MM.1S (cell line): ENCODE measurements at regions not wholly inside any gene's neighbourhood (a gene's known extent, or its start where the extent isn't known, plus 50 kb on each side); places are given as distances from the start of the nearest gene placed in this dataset.

Experiments
- DNase-seq: peaks from one replicate; pipeline ENCODE4 v3.0.0-alpha.2; 2015
- H2AFZ ChIP-seq: fragments of 300-600 bp; sonication (generic); 2 replicates; pipeline ENCODE4 v1.6.0; 2016; ENCODE audit warnings: antibody characterized with exemption, low read length
- H3F3A ChIP-seq: fragments of 300-600 bp; sonication (generic); 2 replicates; pipeline ENCODE4 v1.6.1; 2016; ENCODE audit warnings: mild to moderate bottlenecking, antibody characterized with exemption, low read length, moderate library complexity, mixed read lengths; ENCODE audit not compliant: insufficient read depth
- H3K27ac ChIP-seq: fragments of 300-600 bp; sonication (generic); 2 replicates; pipeline ENCODE4 v1.5.1; 2016; ENCODE audit warnings: mild to moderate bottlenecking, low read length
- H3K27me3 ChIP-seq: fragments of 300-600 bp; sonication (generic); replicated peaks from 2 replicates; pipeline ENCODE4 v1.6.0; 2016; ENCODE audit warnings: low read length; ENCODE audit not compliant: insufficient read depth
- H3K36me3 ChIP-seq: fragments of 300-600 bp; sonication (generic); replicated peaks from 2 replicates; pipeline ENCODE4 v1.6.1; 2016; ENCODE audit warnings: mild to moderate bottlenecking, low read length, mixed read lengths; ENCODE audit not compliant: insufficient read depth
- H3K4me1 ChIP-seq: fragments of 300-600 bp; sonication (generic); 2 replicates; pipeline ENCODE4 v1.6.1; 2016; ENCODE audit warnings: low read length, mixed read lengths
- H3K4me2 ChIP-seq: fragments of 300-600 bp; sonication (generic); 2 replicates; pipeline ENCODE4 v1.6.0; 2016; ENCODE audit warnings: low read depth, low read length
- H3K4me3 ChIP-seq: fragments of 300-600 bp; sonication (generic); 2 replicates; pipeline ENCODE4 v1.5.1; 2016; ENCODE audit warnings: low read length, mixed read lengths
- H3K79me2 ChIP-seq: fragments of 300-600 bp; sonication (generic); 2 replicates; pipeline ENCODE4 v1.6.1; 2016; ENCODE audit warnings: mixed run types, low read length, mixed read lengths
- H3K9ac ChIP-seq: fragments of 300-600 bp; sonication (generic); 2 replicates; pipeline ENCODE4 v1.6.1; 2016; ENCODE audit warnings: low read length, mixed read lengths
- H3K9me2 ChIP-seq: fragments of 300-600 bp; sonication (generic); replicated peaks from 2 replicates; pipeline ENCODE4 v1.6.1; 2016; ENCODE audit warnings: mild to moderate bottlenecking, low read length, mixed read lengths; ENCODE audit not compliant: insufficient read depth
- H3K9me3 ChIP-seq: fragments of 300-600 bp; sonication (generic); replicated peaks from 2 replicates; pipeline ENCODE4 v1.6.1; 2016; ENCODE audit warnings: mild to moderate bottlenecking, low read length, mixed read lengths; ENCODE audit not compliant: insufficient read depth
- H4K20me1 ChIP-seq: fragments of 300-600 bp; sonication (generic); 2 replicates; pipeline ENCODE4 v1.6.1; 2016; ENCODE audit warnings: mild to moderate bottlenecking, low read length, moderate library complexity, mixed read lengths; ENCODE audit not compliant: insufficient read depth
- EZH2 ChIP-seq: fragments of 300-600 bp; sonication (generic); optimal IDR thresholded peaks from 2 replicates; pipeline ENCODE3; 2017; ENCODE audit warnings: low read depth, mild to moderate bottlenecking, antibody characterized with exemption, low read length, mixed read lengths
- EZH2phosphoT487 ChIP-seq: fragments of 300-600 bp; sonication (generic); IDR thresholded peaks from 2 replicates; pipeline ENCODE4 v1.6.1; 2018; ENCODE audit warnings: antibody characterized with exemption, low read length
- TF ChIP-seq, protein P1 (sequence below): fragments of 300-600 bp; sonication (generic); IDR thresholded peaks from 2 replicates; pipeline ENCODE4 v1.5.1; 2016; ENCODE audit warnings: antibody characterized with exemption, low read length, mixed read lengths

DNA sequence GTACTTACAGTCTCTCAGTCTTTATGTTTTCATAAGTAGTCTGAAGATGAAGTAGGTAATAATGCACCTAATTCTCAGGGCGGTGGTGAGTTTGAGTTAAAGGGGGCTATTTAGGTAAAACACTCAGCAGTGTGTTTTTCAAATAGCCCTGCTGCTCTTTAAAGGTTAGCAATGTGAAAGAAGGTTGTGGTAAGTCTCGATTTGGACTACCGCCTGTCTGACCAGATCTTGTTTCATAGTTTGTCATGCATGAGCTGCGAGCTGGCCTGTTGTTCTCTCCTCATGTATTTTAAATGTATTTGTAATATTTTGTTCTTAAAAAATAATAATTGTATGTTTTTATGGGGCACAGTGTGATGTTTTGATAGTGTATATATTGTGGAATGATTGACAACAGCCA lies 340.2 kb downstream of the DHX35 start:
- no peak overlapping the region for H3K27ac ChIP-seq
- no peak overlapping the region for H3K4me2 ChIP-seq
- no peaks in the 10 kb centered on the region for H3K9me2 ChIP-seq
- TF ChIP-seq EZH2: no peak
- TF ChIP-seq, protein P1, sequence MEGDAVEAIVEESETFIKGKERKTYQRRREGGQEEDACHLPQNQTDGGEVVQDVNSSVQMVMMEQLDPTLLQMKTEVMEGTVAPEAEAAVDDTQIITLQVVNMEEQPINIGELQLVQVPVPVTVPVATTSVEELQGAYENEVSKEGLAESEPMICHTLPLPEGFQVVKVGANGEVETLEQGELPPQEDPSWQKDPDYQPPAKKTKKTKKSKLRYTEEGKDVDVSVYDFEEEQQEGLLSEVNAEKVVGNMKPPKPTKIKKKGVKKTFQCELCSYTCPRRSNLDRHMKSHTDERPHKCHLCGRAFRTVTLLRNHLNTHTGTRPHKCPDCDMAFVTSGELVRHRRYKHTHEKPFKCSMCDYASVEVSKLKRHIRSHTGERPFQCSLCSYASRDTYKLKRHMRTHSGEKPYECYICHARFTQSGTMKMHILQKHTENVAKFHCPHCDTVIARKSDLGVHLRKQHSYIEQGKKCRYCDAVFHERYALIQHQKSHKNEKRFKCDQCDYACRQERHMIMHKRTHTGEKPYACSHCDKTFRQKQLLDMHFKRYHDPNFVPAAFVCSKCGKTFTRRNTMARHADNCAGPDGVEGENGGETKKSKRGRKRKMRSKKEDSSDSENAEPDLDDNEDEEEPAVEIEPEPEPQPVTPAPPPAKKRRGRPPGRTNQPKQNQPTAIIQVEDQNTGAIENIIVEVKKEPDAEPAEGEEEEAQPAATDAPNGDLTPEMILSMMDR: no peak
- no peak for TF ChIP-seq EZH2phosphoT487
- H3K4me1 ChIP-seq: no peaks in the 10 kb centered on the region
- no peak overlapping the region for H2AFZ ChIP-seq
- H3K9me3 ChIP-seq: no peaks in the 10 kb centered on the region
- H3K9ac ChIP-seq: no peak overlapping the region
- no peaks in the 10 kb centered on the region for H3K36me3 ChIP-seq
- H3K27me3 ChIP-seq: no peaks in the 10 kb centered on the region
- no peaks in the 10 kb centered on the region for H3K79me2 ChIP-seq
- no peak for DNase-seq
- H3K4me3 ChIP-seq: no peak overlapping the region
- H4K20me1 ChIP-seq: no peaks in the 10 kb centered on the region
- H3F3A ChIP-seq: no peaks in the 10 kb centered on the region

DNA sequence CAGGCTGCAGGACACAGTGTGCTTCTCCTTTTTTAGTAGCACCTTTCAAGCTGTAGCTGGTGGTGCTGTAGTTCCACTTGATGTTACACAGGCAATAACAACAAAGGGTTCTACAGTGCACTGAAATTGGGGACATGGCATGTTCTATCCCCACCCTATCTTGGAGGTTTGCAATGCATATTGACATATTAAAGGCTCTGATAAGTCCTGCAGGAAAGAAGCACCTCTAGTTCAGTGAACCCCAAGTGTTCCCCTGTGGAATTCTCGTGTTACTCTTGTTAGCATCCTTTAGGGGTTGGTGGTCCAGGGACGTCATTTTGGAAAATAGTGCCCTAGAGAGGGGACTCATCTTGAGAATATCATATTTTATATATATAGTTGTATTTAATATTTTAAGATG lies 337.6 kb downstream of the DHX35 start:
- TF ChIP-seq EZH2 (no peak), EZH2phosphoT487 (no peak)
- TF ChIP-seq, protein P1: no peak
- no peak for DNase-seq
- Histone ChIP-seq H3K27me3 (no peaks in the 10 kb centered on the region), H3F3A (no peaks in the 10 kb centered on the region), H3K9ac (no peak overlapping the region), H3K9me2 (no peaks in the 10 kb centered on the region), H3K4me2 (no peak overlapping the region), H4K20me1 (no peaks in the 10 kb centered on the region), H3K4me1 (no peaks in the 10 kb centered on the region), H3K79me2 (no peaks in the 10 kb centered on the region), H3K36me3 (no peaks in the 10 kb centered on the region), H2AFZ (no peak overlapping the region), H3K9me3 (no peaks in the 10 kb centered on the region), H3K4me3 (no peak overlapping the region), H3K27ac (no peak overlapping the region)

DNA sequence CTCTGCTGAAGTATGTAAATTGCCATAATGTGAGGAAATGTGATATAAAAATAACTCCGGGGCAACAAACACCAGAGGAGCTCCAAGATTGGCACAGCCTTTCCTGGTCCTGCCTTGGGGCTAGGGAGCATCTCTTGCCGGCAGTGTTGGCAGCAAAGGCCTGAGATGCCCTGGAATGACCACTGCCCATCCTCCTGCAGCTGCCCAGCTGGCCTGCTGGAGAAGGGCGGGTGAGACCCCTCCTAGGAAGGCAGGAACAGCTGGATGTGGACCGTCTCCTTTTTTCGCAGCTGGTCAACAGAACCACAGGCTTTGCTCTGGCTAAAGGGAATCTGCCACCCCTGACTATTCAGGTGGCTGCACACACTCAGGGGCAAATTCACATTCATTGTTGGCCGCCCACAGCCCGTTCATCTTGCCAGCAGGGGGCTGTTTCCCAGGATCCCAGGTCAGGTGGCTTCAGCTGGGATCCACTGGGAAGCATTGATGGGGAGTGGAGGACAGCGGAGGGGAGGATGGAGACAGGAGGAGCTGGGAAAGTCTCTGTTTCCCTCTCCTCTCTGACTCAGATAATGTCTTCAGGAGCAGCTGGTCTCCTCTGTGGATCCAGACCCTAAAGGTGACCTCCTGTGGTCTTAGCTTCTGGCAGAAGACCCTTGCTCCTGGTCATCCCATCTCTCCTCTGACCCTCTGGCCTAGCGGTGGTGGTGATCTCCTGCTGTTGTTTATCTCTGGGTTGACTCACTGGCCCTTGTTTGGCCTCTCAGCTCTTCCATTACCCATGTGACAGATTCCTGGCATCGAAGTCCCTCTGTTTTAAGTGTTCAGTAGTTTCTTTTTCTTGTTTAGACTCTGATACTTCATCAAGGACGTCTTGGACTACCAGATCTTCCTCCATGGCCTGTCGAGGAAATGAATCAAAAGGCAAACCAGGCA lies 336.7 kb downstream of the DHX35 start:
- no peak overlapping the region for H3K4me2 ChIP-seq
- no peak overlapping the region for H3K9ac ChIP-seq
- no peaks in the 10 kb centered on the region for H3K79me2 ChIP-seq
- no peaks in the 10 kb centered on the region for H3K9me2 ChIP-seq
- no peaks in the 10 kb centered on the region for H3F3A ChIP-seq
- TF ChIP-seq, protein P1: no peak
- TF ChIP-seq EZH2phosphoT487 (no peak), EZH2 (no peak)
- H3K9me3 ChIP-seq: no peaks in the 10 kb centered on the region
- no peak for DNase-seq
- no peaks in the 10 kb centered on the region for H3K4me1 ChIP-seq
- no peaks in the 10 kb centered on the region for H4K20me1 ChIP-seq
- no peak overlapping the region for H3K27ac ChIP-seq
- no peak overlapping the region for H3K4me3 ChIP-seq
- no peak overlapping the region for H2AFZ ChIP-seq
- no peaks in the 10 kb centered on the region for H3K27me3 ChIP-seq
- no peaks in the 10 kb centered on the region for H3K36me3 ChIP-seq
